ENCODE measurements at regions not wholly inside any gene's neighbourhood (a gene's known extent, or its start where the extent isn't known, plus 50 kb on each side); places are given as distances from the start of the nearest gene placed in this dataset.

- intact Hi-C loops (cut with micrococcal nuclease), result no loop called here
Observed at GRCh38 chr11:112506852-112507251, 246.2 kb upstream of the PLET1 start.

GRCh38 chr11:112507281-112507680 lies 246.6 kb upstream of the PLET1 start:
- Mint-ChIP-seq H3K27me3 (peaks cover 8% of the 10 kb centered on the region in 2 donors), H3K36me3 (no peaks in the 10 kb centered on the region), H3K27ac (no peak overlapping the region), H3K4me1 (no peaks in the 10 kb centered on the region), H3K9me3 (peaks cover 0 to 5% (median 0%) of the 10 kb centered on the region in 8 donors), H3K4me3 (no peak overlapping the region)
- Histone ChIP-seq H3K27me3 (ENCODE audit: insufficient read depth, low read length) (no peaks in the 10 kb centered on the region), H3K4me3 (ENCODE audit: low read length in 2 of 2) (no peak overlapping the region), H3K27ac (ENCODE audit: low read depth, low read length) (no peak overlapping the region), H3K4me1 (ENCODE audit: insufficient read depth, low read length) (no peaks in the 10 kb centered on the region), H3K36me3 (ENCODE audit: insufficient read depth, low read length) (no peaks in the 10 kb centered on the region), H3K9me3 (ENCODE audit: control insufficient read depth in 1 of 2, low read length in 2 of 2) (no peaks in the 10 kb centered on the region)
- ChIA-PET POLR2A (ENCODE audit: partially characterized antibody) (interaction anchor here (0.7 kb wide), 1 partner anchor 1833 kb away, joined by 3 read pairs; no protein-coding TSS in a partner anchor), CTCF (ENCODE audit: partially characterized antibody) (no interaction called here)
- intact Hi-C loops (cut with micrococcal nuclease), result no loop called here
- no peak for DNase-seq

More at GRCh38 chr11:112506852-112507251, 246.2 kb upstream of the PLET1 start:
- Histone ChIP-seq H3K27ac (ENCODE audit: low read depth, low read length) (no peak overlapping the region), H3K4me3 (ENCODE audit: low read length in 2 of 2) (no peak overlapping the region), H3K9me3 (ENCODE audit: control insufficient read depth in 1 of 2, low read length in 2 of 2) (no peaks in the 10 kb centered on the region), H3K27me3 (ENCODE audit: insufficient read depth, low read length) (no peaks in the 10 kb centered on the region), H3K4me1 (ENCODE audit: insufficient read depth, low read length) (no peaks in the 10 kb centered on the region), H3K36me3 (ENCODE audit: insufficient read depth, low read length) (no peaks in the 10 kb centered on the region)
- ChIA-PET POLR2A (ENCODE audit: partially characterized antibody) (interaction anchor here (0.7 kb wide), 1 partner anchor 1833 kb away, joined by 3 read pairs; no protein-coding TSS in a partner anchor), CTCF (ENCODE audit: partially characterized antibody) (no interaction called here)
- Mint-ChIP-seq H3K27me3 (peaks cover 8% of the 10 kb centered on the region in 2 donors), H3K4me1 (no peaks in the 10 kb centered on the region), H3K9me3 (peaks cover 0 to 5% (median 0%) of the 10 kb centered on the region in 8 donors), H3K27ac (no peak overlapping the region), H3K4me3 (no peak overlapping the region), H3K36me3 (no peaks in the 10 kb centered on the region)
- no peak for DNase-seq

GRCh38 chr11:112508750-112509149 lies 248.1 kb upstream of the PLET1 start:
- H3K9me3 ChIP-seq (ENCODE audit: control insufficient read depth in 1 of 2, low read length in 2 of 2), result no peaks in the 10 kb centered on the region
- Mint-ChIP-seq H3K4me3 (no peak overlapping the region), H3K9me3 (peaks cover 0 to 5% (median 0%) of the 10 kb centered on the region in 8 donors), H3K27ac (no peak overlapping the region), H3K36me3 (no peaks in the 10 kb centered on the region), H3K4me1 (peaks cover 0 to 4% (median 0%) of the 10 kb centered on the region in 4 donors), H3K27me3 (peaks cover 10% of the 10 kb centered on the region in 2 donors)
- intact Hi-C loops (cut with micrococcal nuclease), result no loop called here
- no peak overlapping the region for H3K4me3 ChIP-seq (ENCODE audit: low read length in 2 of 2)
- ChIA-PET CTCF (ENCODE audit: partially characterized antibody) (no interaction called here), POLR2A (ENCODE audit: partially characterized antibody) (no interaction called here)
- DNase-seq, result no peak
- H3K36me3 ChIP-seq (ENCODE audit: insufficient read depth, low read length), result no peaks in the 10 kb centered on the region
- H3K27me3 ChIP-seq (ENCODE audit: insufficient read depth, low read length), result no peaks in the 10 kb centered on the region
- no peak overlapping the region for H3K27ac ChIP-seq (ENCODE audit: low read depth, low read length)
- no peaks in the 10 kb centered on the region for H3K4me1 ChIP-seq (ENCODE audit: insufficient read depth, low read length)

- peaks cover 0 to 5% (median 0%) of the 10 kb centered on the region in 8 donors for H3K9me3 Mint-ChIP-seq
- Histone ChIP-seq H3K9me3 (ENCODE audit: control insufficient read depth in 1 of 2, low read length in 2 of 2) (no peaks in the 10 kb centered on the region), H3K4me1 (ENCODE audit: insufficient read depth, low read length) (no peaks in the 10 kb centered on the region), H3K27me3 (ENCODE audit: insufficient read depth, low read length) (no peaks in the 10 kb centered on the region), H3K36me3 (ENCODE audit: insufficient read depth, low read length) (no peaks in the 10 kb centered on the region), H3K4me3 (ENCODE audit: low read length in 2 of 2) (no peak overlapping the region), H3K27ac (ENCODE audit: low read depth, low read length) (no peak overlapping the region)
- H3K27ac Mint-ChIP-seq, result no peak overlapping the region
- ChIA-PET CTCF (ENCODE audit: partially characterized antibody) (no interaction called here), POLR2A (ENCODE audit: partially characterized antibody) (no interaction called here)
- peaks cover 10% of the 10 kb centered on the region in 2 donors for H3K27me3 Mint-ChIP-seq
- no peaks in the 10 kb centered on the region for H3K36me3 Mint-ChIP-seq
- DNase-seq, result no peak
- intact Hi-C loops (cut with micrococcal nuclease), result no loop called here
- no peak overlapping the region for H3K4me3 Mint-ChIP-seq
- H3K4me1 Mint-ChIP-seq, result peaks cover 0 to 4% (median 0%) of the 10 kb centered on the region in 4 donors
Observed at GRCh38 chr11:112509300-112509699, 248.6 kb upstream of the PLET1 start.

GRCh38 chr11:112511271-112511670 lies 250.6 kb upstream of the PLET1 start:
- POLR2A ChIA-PET (ENCODE audit: partially characterized antibody), result no interaction called here
- Mint-ChIP-seq H3K4me1 (peaks cover 0 to 13% (median 0%) of the 10 kb centered on the region in 4 donors), H3K27ac (no peak overlapping the region), H3K4me3 (no peak overlapping the region), H3K9me3 (peaks cover 0 to 2% (median 0%) of the 10 kb centered on the region in 8 donors), H3K27me3 (peaks cover 9 to 10% of the 10 kb centered on the region in 2 donors), H3K36me3 (no peaks in the 10 kb centered on the region)
- no peak for DNase-seq
- no peaks in the 10 kb centered on the region for H3K9me3 ChIP-seq (ENCODE audit: control insufficient read depth in 1 of 2, low read length in 2 of 2)
- H3K27ac ChIP-seq (ENCODE audit: low read depth, low read length), result no peak overlapping the region
- peaks cover 2% of the 10 kb centered on the region for H3K4me1 ChIP-seq (ENCODE audit: insufficient read depth, low read length)
- H3K4me3 ChIP-seq (ENCODE audit: low read length in 2 of 2), result no peak overlapping the region
- H3K36me3 ChIP-seq (ENCODE audit: insufficient read depth, low read length), result no peaks in the 10 kb centered on the region
- intact Hi-C loops (cut with micrococcal nuclease), result no loop called here
- CTCF ChIA-PET (ENCODE audit: partially characterized antibody), result interaction anchor here (1.2 kb wide), 1 partner anchor 10 kb away, joined by 5 read pairs; no protein-coding TSS in a partner anchor
- H3K27me3 ChIP-seq (ENCODE audit: insufficient read depth, low read length), result no peaks in the 10 kb centered on the region

- H3K4me3 Mint-ChIP-seq, result no peak overlapping the region
- peaks cover 3 to 19% (median 5%) of the 10 kb centered on the region in 4 donors for H3K4me1 Mint-ChIP-seq
- POLR2A ChIA-PET (ENCODE audit: partially characterized antibody), result no interaction called here
- intact Hi-C loops (cut with micrococcal nuclease), result no loop called here
- no peaks in the 10 kb centered on the region for H3K9me3 Mint-ChIP-seq
- H3K36me3 Mint-ChIP-seq, result no peaks in the 10 kb centered on the region
- Histone ChIP-seq H3K27ac (ENCODE audit: low read depth, low read length) (no peak overlapping the region), H3K4me1 (ENCODE audit: insufficient read depth, low read length) (peaks cover 8% of the 10 kb centered on the region), H3K9me3 (ENCODE audit: control insufficient read depth in 1 of 2, low read length in 2 of 2) (no peaks in the 10 kb centered on the region), H3K36me3 (ENCODE audit: insufficient read depth, low read length) (no peaks in the 10 kb centered on the region), H3K27me3 (ENCODE audit: insufficient read depth, low read length) (no peaks in the 10 kb centered on the region), H3K4me3 (ENCODE audit: low read length in 2 of 2) (no peak overlapping the region)
- peaks cover 9 to 10% of the 10 kb centered on the region in 2 donors for H3K27me3 Mint-ChIP-seq
- no peak for DNase-seq
- CTCF ChIA-PET (ENCODE audit: partially characterized antibody), result interaction anchor here (1.2 kb wide), 1 partner anchor 9 kb away, joined by 5 read pairs; no protein-coding TSS in a partner anchor
- H3K27ac Mint-ChIP-seq, result no peak overlapping the region
Observed at GRCh38 chr11:112511911-112512310, 251.3 kb upstream of the PLET1 start.

GRCh38 chr11:112513417-112513816 lies 252.8 kb upstream of the PLET1 start:
- no peak overlapping the region for H3K27ac ChIP-seq (ENCODE audit: low read depth, low read length)
- Mint-ChIP-seq H3K4me3 (no peak overlapping the region), H3K4me1 (peaks cover 6 to 22% (median 14%) of the 10 kb centered on the region in 4 donors), H3K36me3 (no peaks in the 10 kb centered on the region), H3K27me3 (peaks cover 2 to 7% of the 10 kb centered on the region in 2 donors), H3K27ac (no peak overlapping the region), H3K9me3 (peaks cover 0 to 1% (median 0%) of the 10 kb centered on the region in 8 donors)
- POLR2A ChIA-PET (ENCODE audit: partially characterized antibody), result no interaction called here
- H3K36me3 ChIP-seq (ENCODE audit: insufficient read depth, low read length), result no peaks in the 10 kb centered on the region
- CTCF ChIA-PET (ENCODE audit: partially characterized antibody), result no interaction called here
- no peaks in the 10 kb centered on the region for H3K27me3 ChIP-seq (ENCODE audit: insufficient read depth, low read length)
- no peak overlapping the region for H3K4me3 ChIP-seq (ENCODE audit: low read length in 2 of 2)
- no peak for DNase-seq
- H3K9me3 ChIP-seq (ENCODE audit: control insufficient read depth in 1 of 2, low read length in 2 of 2), result no peaks in the 10 kb centered on the region
- intact Hi-C loops (cut with micrococcal nuclease), result no loop called here
- H3K4me1 ChIP-seq (ENCODE audit: insufficient read depth, low read length), result peaks cover 20% of the 10 kb centered on the region
